ENCODE measurements at regions not wholly inside any gene's neighbourhood (a gene's known extent, or its start where the extent isn't known, plus 50 kb on each side); places are given as distances from the start of the nearest gene placed in this dataset.

DNA sequence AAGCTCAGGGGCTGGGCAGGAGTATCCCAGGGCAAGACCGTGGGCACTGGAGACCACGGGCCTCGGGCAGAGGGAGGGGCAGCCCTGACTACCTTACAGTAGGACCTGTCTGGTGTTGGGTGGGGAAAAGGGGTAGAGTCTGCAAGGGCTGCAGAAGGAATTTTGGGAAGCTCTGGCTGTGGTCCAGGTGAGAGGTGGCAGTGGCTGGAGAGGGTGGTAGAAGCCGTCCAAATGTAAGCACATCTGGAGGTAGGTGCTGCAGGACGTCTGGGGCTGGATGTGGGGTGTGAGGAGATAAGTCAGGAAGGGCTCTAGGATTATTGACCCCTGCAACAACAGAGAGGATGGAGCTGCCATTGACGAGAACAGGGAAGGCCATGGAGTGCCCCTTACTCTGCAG lies 486.7 kb downstream of the EIPR1 start:
- Histone ChIP-seq H3K27ac (no peak overlapping the region), H3K9me3 (no peaks in the 10 kb centered on the region), H3K27me3 (no peaks in the 10 kb centered on the region), H3K4me1 (no peaks in the 10 kb centered on the region), H3K36me3 (no peaks in the 10 kb centered on the region), H3K4me3 (no peak overlapping the region)
- intact Hi-C loops (cut with DNase I; ENCODE audit: low total_unique reads) (no loop called here), in situ Hi-C loops (cut with MboI; ENCODE audit: low sequenced_read_pairs in 4 of 4) (no loop called here)
- DNase-seq = no peak
- TF ChIP-seq, protein P1, sequence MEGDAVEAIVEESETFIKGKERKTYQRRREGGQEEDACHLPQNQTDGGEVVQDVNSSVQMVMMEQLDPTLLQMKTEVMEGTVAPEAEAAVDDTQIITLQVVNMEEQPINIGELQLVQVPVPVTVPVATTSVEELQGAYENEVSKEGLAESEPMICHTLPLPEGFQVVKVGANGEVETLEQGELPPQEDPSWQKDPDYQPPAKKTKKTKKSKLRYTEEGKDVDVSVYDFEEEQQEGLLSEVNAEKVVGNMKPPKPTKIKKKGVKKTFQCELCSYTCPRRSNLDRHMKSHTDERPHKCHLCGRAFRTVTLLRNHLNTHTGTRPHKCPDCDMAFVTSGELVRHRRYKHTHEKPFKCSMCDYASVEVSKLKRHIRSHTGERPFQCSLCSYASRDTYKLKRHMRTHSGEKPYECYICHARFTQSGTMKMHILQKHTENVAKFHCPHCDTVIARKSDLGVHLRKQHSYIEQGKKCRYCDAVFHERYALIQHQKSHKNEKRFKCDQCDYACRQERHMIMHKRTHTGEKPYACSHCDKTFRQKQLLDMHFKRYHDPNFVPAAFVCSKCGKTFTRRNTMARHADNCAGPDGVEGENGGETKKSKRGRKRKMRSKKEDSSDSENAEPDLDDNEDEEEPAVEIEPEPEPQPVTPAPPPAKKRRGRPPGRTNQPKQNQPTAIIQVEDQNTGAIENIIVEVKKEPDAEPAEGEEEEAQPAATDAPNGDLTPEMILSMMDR (IDR thresholded peaks at IDR 0.05 in 4 of 5, conservative IDR thresholded peaks at IDR 0.05 in 1 of 5) = no peak
- no peak for TF ChIP-seq POLR2A (IDR thresholded peaks at IDR 0.05)
- ATAC-seq = no peak

DNA sequence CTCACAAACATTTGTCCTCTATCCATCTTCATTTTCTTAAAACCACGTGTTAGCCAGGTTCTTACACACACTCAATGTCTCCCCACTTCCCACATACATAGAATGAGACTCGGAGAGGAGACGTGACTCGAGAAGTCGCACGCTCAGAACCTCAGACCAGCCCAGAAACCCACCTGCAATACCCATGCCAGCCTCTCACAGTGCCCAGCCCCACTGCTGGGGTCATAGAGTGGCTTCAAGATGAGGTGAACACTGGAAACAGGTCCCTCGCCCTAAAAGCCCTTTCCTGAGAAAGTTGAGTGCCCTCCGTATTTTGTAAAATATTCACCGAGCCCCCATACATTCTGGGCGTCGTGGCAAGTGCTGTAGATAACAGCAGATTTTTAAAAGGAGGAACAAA lies 487.4 kb downstream of the EIPR1 start:
- no peak overlapping the region for H3K4me3 ChIP-seq
- H3K36me3 ChIP-seq = no peaks in the 10 kb centered on the region
- H3K9me3 ChIP-seq = no peaks in the 10 kb centered on the region
- in situ Hi-C loops (cut with MboI; ENCODE audit: low sequenced_read_pairs in 4 of 4) = no loop called here
- no peaks in the 10 kb centered on the region for H3K27me3 ChIP-seq
- ATAC-seq (no peak), DNase-seq (no peak)
- H3K27ac ChIP-seq = no peak overlapping the region
- no peaks in the 10 kb centered on the region for H3K4me1 ChIP-seq
- intact Hi-C loops (cut with DNase I; ENCODE audit: low total_unique reads) = no loop called here
- no peak for TF ChIP-seq POLR2A (IDR thresholded peaks at IDR 0.05)

DNA sequence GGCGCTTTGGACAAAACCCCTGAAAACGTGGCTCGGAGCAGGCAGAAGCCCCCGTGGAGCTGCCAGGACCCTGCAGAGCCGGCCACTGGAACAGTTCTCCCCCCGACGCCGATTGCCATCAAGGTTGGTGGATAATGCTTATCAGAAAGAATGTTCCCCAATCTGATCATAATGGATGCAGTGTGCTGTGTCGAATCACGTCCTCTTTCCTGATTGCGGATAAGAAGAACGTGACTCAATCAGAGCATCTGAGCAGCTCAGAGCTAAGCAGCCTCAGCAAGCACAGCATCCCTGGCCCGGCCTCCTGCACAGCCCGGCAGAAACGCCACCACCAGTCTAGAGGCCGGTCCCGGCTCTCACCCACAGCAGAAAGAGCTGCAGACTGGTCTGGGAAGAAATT lies 488.0 kb downstream of the EIPR1 start:
- ATAC-seq = no peak
- no peak overlapping the region for H3K4me3 ChIP-seq
- in situ Hi-C loops (cut with MboI; ENCODE audit: low sequenced_read_pairs in 4 of 4) = no loop called here
- no peaks in the 10 kb centered on the region for H3K4me1 ChIP-seq
- H3K27me3 ChIP-seq = no peaks in the 10 kb centered on the region
- TF ChIP-seq, protein P1 (IDR thresholded peaks at IDR 0.05 in 4 of 5, conservative IDR thresholded peaks at IDR 0.05 in 1 of 5) = no peak
- no peak for TF ChIP-seq POLR2A (IDR thresholded peaks at IDR 0.05)
- intact Hi-C loops (cut with DNase I; ENCODE audit: low total_unique reads) = no loop called here
- H3K27ac ChIP-seq = no peak overlapping the region
- no peak for DNase-seq
- no peaks in the 10 kb centered on the region for H3K9me3 ChIP-seq
- H3K36me3 ChIP-seq = no peaks in the 10 kb centered on the region

DNA sequence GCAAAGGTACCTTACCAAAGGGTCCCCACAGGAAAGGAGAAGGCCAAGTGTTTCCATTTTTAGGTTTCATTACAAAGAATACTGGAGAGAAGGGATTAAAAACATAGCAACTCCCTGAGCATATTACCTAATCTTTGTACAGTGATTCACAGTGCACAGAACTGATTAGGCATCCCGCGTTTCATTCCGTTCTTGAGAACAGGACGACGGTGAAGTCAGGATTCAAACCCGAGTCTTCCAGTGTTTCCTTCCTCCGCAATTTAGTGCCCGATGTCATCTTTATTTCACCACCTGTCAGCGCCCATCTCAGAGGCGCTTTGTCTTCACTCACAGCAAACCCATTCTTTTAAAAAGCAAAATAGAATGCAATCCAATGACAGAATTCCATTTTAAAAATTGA lies 488.5 kb downstream of the EIPR1 start:
- H3K4me1 ChIP-seq = no peaks in the 10 kb centered on the region
- H3K9me3 ChIP-seq = no peaks in the 10 kb centered on the region
- no peaks in the 10 kb centered on the region for H3K27me3 ChIP-seq
- no peak for DNase-seq
- no peaks in the 10 kb centered on the region for H3K36me3 ChIP-seq
- H3K4me3 ChIP-seq = no peak overlapping the region
- TF ChIP-seq POLR2A (IDR thresholded peaks at IDR 0.05) = no peak
- TF ChIP-seq, protein P1 (IDR thresholded peaks at IDR 0.05 in 4 of 5, conservative IDR thresholded peaks at IDR 0.05 in 1 of 5) = no peak
- in situ Hi-C loops (cut with MboI; ENCODE audit: low sequenced_read_pairs in 4 of 4) (no loop called here), intact Hi-C loops (cut with DNase I; ENCODE audit: low total_unique reads) (no loop called here)
- no peak for ATAC-seq
- no peak overlapping the region for H3K27ac ChIP-seq

DNA sequence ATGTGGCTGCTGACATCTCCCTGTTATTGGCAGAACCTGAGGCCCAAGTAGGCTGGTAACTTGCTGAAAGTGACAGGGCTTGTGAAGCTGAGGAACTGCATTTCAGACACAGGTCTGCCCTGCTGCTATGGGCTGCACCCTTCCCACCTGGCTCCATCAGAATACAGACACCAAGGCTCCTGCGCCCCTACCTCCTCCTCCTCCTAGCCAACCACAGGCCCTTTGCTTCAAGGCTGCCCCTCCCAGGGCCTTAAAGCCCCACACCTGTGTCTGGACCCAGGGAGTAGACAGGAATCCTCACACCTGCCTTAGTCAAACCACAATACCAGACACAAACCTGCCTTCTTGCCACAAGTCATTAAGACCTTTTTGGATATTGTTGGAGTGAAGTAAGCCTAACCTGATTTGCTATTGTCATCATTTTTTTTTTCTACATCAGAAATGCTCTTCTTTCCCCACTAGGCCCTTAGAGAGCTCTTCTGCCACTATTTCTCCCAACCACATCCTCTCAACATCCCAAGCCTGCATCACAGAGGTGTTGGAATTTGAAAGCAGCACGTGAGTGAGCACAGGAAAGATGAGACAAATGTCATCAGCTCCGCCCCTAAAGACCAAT lies 489.7 kb downstream of the EIPR1 start:
- in situ Hi-C loops (cut with MboI; ENCODE audit: low sequenced_read_pairs in 4 of 4) = no loop called here
- no peak overlapping the region for H3K4me3 ChIP-seq
- H3K27ac ChIP-seq = no peak overlapping the region
- no peak for DNase-seq
- TF ChIP-seq, protein P1 (IDR thresholded peaks at IDR 0.05 in 4 of 5, conservative IDR thresholded peaks at IDR 0.05 in 1 of 5) = no peak
- TF ChIP-seq POLR2A (IDR thresholded peaks at IDR 0.05) = no peak
- no peaks in the 10 kb centered on the region for H3K27me3 ChIP-seq
- no peaks in the 10 kb centered on the region for H3K4me1 ChIP-seq
- no peaks in the 10 kb centered on the region for H3K36me3 ChIP-seq
- ATAC-seq = no peak
- no peaks in the 10 kb centered on the region for H3K9me3 ChIP-seq
- intact Hi-C loops (cut with DNase I; ENCODE audit: low total_unique reads) = no loop called here

Data from gastrocnemius medialis (tissue), 4 donors.